GM23338 (cell line): ENCODE measurements at regions not wholly inside any gene's neighbourhood (a gene's known extent, or its start where the extent isn't known, plus 50 kb on each side); places are given as distances from the start of the nearest gene placed in this dataset.

Experiments used
- ATAC-seq: fragments of 200-7000 bp; cut with Tn5 transposase; 3 replicates; pipeline ENCODE4 v1.9.1; 2020
- DNase-seq: peaks from one replicate; pipeline ENCODE4 v3.0.0-alpha.2; 2015; ENCODE audit warnings: low spot score
- H2AFZ ChIP-seq: fragments of 200-600 bp; sonication (generic); 2 replicates; pipeline ENCODE4 v1.8.0; 2016; ENCODE audit warnings: antibody characterized with exemption, mild to moderate bottlenecking, moderate library complexity
- H3F3A ChIP-seq: fragments of 200-600 bp; sonication (generic); replicated peaks from 2 replicates; pipeline ENCODE4 v1.8.0; 2017; ENCODE audit warnings: antibody characterized with exemption, mixed run types, low read depth
- H3K27ac ChIP-seq: fragments of 200-600 bp; sonication (generic); 2 replicates; pipeline ENCODE4 v1.6.1; 2016; ENCODE audit warnings: low read depth
- H3K27me3 ChIP-seq: fragments of 200-600 bp; sonication (generic); 2 replicates; pipeline ENCODE4 v1.8.0; 2016; ENCODE audit warnings: mild to moderate bottlenecking, mixed run types, moderate library complexity; ENCODE audit not compliant: insufficient read depth
- H3K36me3 ChIP-seq: fragments of 200-600 bp; sonication (generic); 2 replicates; pipeline ENCODE4 v1.8.0; 2016; ENCODE audit warnings: mild to moderate bottlenecking; ENCODE audit not compliant: insufficient read depth
- H3K4me1 ChIP-seq: fragments of 200-600 bp; sonication (generic); 2 replicates; pipeline ENCODE4 v1.8.0; 2016; ENCODE audit warnings: mild to moderate bottlenecking, moderate library complexity; ENCODE audit not compliant: insufficient read depth
- H3K4me2 ChIP-seq: fragments of 200-600 bp; sonication (generic); 2 replicates; pipeline ENCODE4 v1.7.1; 2017; ENCODE audit warnings: mixed run types
- H3K4me3 ChIP-seq: fragments of 200-600 bp; sonication (generic); 2 replicates; pipeline ENCODE4 v1.6.1; 2016; ENCODE audit warnings: mixed run types
- H3K79me2 ChIP-seq: fragments of 200-600 bp; sonication (generic); replicated peaks from 2 replicates; pipeline ENCODE4 v1.8.0; 2017; ENCODE audit warnings: mild to moderate bottlenecking; ENCODE audit not compliant: insufficient read depth
- H3K9me2 ChIP-seq: fragments of 200-600 bp; sonication (generic); 2 replicates; pipeline ENCODE4 v1.8.0; 2017; ENCODE audit not compliant: insufficient read depth
- H4K20me1 ChIP-seq: fragments of 200-600 bp; sonication (generic); replicated peaks from 2 replicates; pipeline ENCODE4 v1.8.0; 2017; ENCODE audit warnings: mild to moderate bottlenecking; ENCODE audit not compliant: insufficient read depth
- H3K27ac Mint-ChIP-seq: 2 replicates; pipeline ENCODE4 v1.8.0; 2020; ENCODE audit warnings: inconsistent platforms, mild to moderate bottlenecking, moderate library complexity, mixed read lengths
- H3K27me3 Mint-ChIP-seq: 3 replicates; pipeline ENCODE4 v1.8.0; 2022; ENCODE audit warnings: low read depth, mild to moderate bottlenecking, moderate library complexity, mixed read lengths, inconsistent platforms; ENCODE audit not compliant: insufficient read depth, poor library complexity
- H3K36me3 Mint-ChIP-seq: 3 replicates; pipeline ENCODE4 v1.8.0; 2021; ENCODE audit warnings: low read depth, mild to moderate bottlenecking, inconsistent platforms, moderate library complexity, mixed read lengths
- H3K4me1 Mint-ChIP-seq: 3 replicates; pipeline ENCODE4 v1.8.0; 2020; ENCODE audit warnings: mild to moderate bottlenecking, inconsistent platforms, mixed read lengths
- H3K4me3 Mint-ChIP-seq: 3 replicates; pipeline ENCODE4 v1.8.0; 2021; ENCODE audit warnings: moderate library complexity, mild to moderate bottlenecking, inconsistent platforms, mixed read lengths
- H3K9me3 Mint-ChIP-seq: 3 replicates; pipeline ENCODE4 v1.8.0; 2020; ENCODE audit warnings: moderate library complexity, mild to moderate bottlenecking, inconsistent platforms, mixed read lengths
- CREB1 ChIP-seq: fragments of 250-450 bp; sonication (Bioruptor Pico); IDR thresholded peaks from 2 replicates; pipeline ENCODE4 v1.5.0; 2020; ENCODE audit warnings: low read depth, mild to moderate bottlenecking, moderate library complexity
- ETS1 ChIP-seq: IDR thresholded peaks from 2 replicates; pipeline ENCODE4 v1.6.1; 2016; ENCODE audit warnings: antibody characterized with exemption
- EZH2 ChIP-seq: fragments of 200-600 bp; sonication (generic); IDR thresholded peaks from one replicate; pipeline ENCODE4 v1.8.0; 2017; ENCODE audit warnings: antibody characterized with exemption, mild to moderate bottlenecking, low read depth; ENCODE audit not compliant: unreplicated experiment
- EZH2phosphoT487 ChIP-seq: fragments of 200-600 bp; sonication (generic); IDR thresholded peaks from one replicate; pipeline ENCODE4 v1.8.1; 2018; ENCODE audit warnings: antibody characterized with exemption; ENCODE audit not compliant: unreplicated experiment
- JUNB ChIP-seq: IDR thresholded peaks from one replicate; pipeline ENCODE4 v1.6.1; 2016; ENCODE audit warnings: antibody characterized with exemption; ENCODE audit not compliant: unreplicated experiment
- NANOG ChIP-seq: IDR thresholded peaks from 2 replicates; pipeline ENCODE4 v1.6.1; 2016; ENCODE audit warnings: antibody characterized with exemption, borderline replicate concordance
- POLR2AphosphoS5 ChIP-seq: IDR thresholded peaks from 2 replicates; pipeline ENCODE4 v1.6.1; 2016; ENCODE audit warnings: antibody characterized with exemption, low read depth
- REST ChIP-seq: IDR thresholded peaks from one replicate; pipeline ENCODE4 v1.6.1; 2018; ENCODE audit warnings: antibody characterized with exemption; ENCODE audit not compliant: unreplicated experiment
- STAT1 ChIP-seq: IDR thresholded peaks from one replicate; pipeline ENCODE4 v1.6.1; 2016; ENCODE audit warnings: antibody characterized with exemption; ENCODE audit not compliant: unreplicated experiment
- ZNF114 ChIP-seq: fragments of 250-450 bp; sonication (Bioruptor Pico); IDR thresholded peaks from 2 replicates; pipeline ENCODE4 v1.5.0; 2020; ENCODE audit warnings: mild to moderate bottlenecking, moderate library complexity
- ZNF331 ChIP-seq: fragments of 250-450 bp; sonication (Bioruptor Pico); IDR thresholded peaks from 2 replicates; pipeline ENCODE4 v1.5.0; 2020; ENCODE audit warnings: low read depth, mild to moderate bottlenecking, moderate library complexity
- TF ChIP-seq, protein P1 (sequence below), 2 experiments: fragments of 200-600 bp in 1 of 2; sonication (generic) in 1 of 2; conservative IDR thresholded peaks; 2 replicates each; pipeline versions ENCODE4 v1.5.1 to v1.6.1; 2016 to 2017; ENCODE audit warnings: antibody characterized with exemption in 2 of 2, low read depth in 2 of 2, mild to moderate bottlenecking in 2 of 2, moderate library complexity in 1 of 2
- TF ChIP-seq, protein P2 (sequence below): fragments of 250-450 bp; sonication (Bioruptor Pico); IDR thresholded peaks from 2 replicates; pipeline ENCODE4 v1.5.0; 2020; ENCODE audit warnings: mild to moderate bottlenecking, moderate library complexity

DNA sequence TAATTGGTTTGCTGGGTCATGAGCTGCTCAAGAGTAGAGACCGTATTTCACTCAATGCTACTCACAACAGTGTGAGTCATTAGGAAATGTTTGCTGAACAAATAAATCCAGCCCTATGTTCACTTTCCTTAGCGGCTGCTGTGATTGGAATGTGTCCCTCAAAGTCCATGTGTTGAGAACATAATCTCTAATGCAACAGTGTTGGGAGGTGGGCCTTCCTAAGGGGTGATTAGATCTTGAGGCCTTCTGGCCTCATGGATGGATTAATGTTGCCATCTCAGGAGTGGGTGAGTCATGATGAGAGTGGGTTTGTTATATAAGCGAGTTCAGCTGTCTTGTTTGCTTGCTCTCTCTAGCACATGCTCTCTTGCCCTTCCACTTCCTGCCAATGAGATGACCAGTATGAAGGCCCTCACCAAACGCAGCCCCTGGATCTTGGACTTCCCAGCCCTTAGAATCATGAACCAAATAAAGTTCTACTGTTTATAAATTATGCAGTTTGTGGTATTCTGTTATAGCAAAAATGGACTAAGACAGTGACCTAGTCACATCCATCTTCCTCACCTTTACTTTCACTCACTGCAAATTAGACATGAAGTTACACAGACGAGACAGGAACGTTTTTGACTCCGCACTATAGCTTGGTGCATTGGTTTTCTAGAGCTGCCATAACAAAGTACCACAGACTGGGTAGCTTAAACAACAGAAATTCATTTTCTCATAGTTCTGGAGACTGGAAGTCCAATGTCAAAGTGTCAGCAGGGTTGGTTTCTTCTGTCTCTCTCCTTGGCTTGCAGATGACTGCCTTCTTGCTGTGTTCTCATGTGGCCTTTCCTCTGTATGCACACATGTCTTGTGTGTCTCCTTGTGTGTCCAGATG lies 50.9 kb upstream of the FAM169A start:
- no peak for DNase-seq
- ATAC-seq, result no peak

More for the DNA sequence above, 50.9 kb upstream of the FAM169A start:
- Histone ChIP-seq H3K4me3 (no peak overlapping the region), H4K20me1 (no peaks in the 10 kb centered on the region), H3K4me2 (no peak overlapping the region), H3K9me2 (no peaks in the 10 kb centered on the region), H3K4me1 (no peaks in the 10 kb centered on the region), H3F3A (no peaks in the 10 kb centered on the region), H3K27ac (no peak overlapping the region), H3K27me3 (no peaks in the 10 kb centered on the region), H3K36me3 (no peaks in the 10 kb centered on the region), H2AFZ (0 out of 2 replicates have a peak overlapping the region, but pooled peaks have one; percentile 10), H3K79me2 (no peaks in the 10 kb centered on the region)
- no peaks in the 10 kb centered on the region for H3K4me1 Mint-ChIP-seq
- H3K27me3 Mint-ChIP-seq, result peaks cover 3% of the 10 kb centered on the region
- H3K27ac Mint-ChIP-seq, result no peak overlapping the region
- H3K4me3 Mint-ChIP-seq, result no peak overlapping the region
- H3K9me3 Mint-ChIP-seq, result no peaks in the 10 kb centered on the region; the same call in 1 of the 3 replicates
- TF ChIP-seq EZH2phosphoT487 (no peak), EZH2 (no peak), ZNF114 (CRISPR knock-in tag) (no peak), STAT1 (no peak), REST (no peak), CREB1 (no peak), ZNF331 (CRISPR knock-in tag) (no peak), JUNB (no peak), ETS1 (no peak), POLR2AphosphoS5 (no peak), NANOG (no peak)
- TF ChIP-seq, protein P1, sequence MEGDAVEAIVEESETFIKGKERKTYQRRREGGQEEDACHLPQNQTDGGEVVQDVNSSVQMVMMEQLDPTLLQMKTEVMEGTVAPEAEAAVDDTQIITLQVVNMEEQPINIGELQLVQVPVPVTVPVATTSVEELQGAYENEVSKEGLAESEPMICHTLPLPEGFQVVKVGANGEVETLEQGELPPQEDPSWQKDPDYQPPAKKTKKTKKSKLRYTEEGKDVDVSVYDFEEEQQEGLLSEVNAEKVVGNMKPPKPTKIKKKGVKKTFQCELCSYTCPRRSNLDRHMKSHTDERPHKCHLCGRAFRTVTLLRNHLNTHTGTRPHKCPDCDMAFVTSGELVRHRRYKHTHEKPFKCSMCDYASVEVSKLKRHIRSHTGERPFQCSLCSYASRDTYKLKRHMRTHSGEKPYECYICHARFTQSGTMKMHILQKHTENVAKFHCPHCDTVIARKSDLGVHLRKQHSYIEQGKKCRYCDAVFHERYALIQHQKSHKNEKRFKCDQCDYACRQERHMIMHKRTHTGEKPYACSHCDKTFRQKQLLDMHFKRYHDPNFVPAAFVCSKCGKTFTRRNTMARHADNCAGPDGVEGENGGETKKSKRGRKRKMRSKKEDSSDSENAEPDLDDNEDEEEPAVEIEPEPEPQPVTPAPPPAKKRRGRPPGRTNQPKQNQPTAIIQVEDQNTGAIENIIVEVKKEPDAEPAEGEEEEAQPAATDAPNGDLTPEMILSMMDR (conservative IDR thresholded peaks at IDR 0.05; ENCODE audit: low read depth in 2 of 2), result no peak
- TF ChIP-seq, protein P2, sequence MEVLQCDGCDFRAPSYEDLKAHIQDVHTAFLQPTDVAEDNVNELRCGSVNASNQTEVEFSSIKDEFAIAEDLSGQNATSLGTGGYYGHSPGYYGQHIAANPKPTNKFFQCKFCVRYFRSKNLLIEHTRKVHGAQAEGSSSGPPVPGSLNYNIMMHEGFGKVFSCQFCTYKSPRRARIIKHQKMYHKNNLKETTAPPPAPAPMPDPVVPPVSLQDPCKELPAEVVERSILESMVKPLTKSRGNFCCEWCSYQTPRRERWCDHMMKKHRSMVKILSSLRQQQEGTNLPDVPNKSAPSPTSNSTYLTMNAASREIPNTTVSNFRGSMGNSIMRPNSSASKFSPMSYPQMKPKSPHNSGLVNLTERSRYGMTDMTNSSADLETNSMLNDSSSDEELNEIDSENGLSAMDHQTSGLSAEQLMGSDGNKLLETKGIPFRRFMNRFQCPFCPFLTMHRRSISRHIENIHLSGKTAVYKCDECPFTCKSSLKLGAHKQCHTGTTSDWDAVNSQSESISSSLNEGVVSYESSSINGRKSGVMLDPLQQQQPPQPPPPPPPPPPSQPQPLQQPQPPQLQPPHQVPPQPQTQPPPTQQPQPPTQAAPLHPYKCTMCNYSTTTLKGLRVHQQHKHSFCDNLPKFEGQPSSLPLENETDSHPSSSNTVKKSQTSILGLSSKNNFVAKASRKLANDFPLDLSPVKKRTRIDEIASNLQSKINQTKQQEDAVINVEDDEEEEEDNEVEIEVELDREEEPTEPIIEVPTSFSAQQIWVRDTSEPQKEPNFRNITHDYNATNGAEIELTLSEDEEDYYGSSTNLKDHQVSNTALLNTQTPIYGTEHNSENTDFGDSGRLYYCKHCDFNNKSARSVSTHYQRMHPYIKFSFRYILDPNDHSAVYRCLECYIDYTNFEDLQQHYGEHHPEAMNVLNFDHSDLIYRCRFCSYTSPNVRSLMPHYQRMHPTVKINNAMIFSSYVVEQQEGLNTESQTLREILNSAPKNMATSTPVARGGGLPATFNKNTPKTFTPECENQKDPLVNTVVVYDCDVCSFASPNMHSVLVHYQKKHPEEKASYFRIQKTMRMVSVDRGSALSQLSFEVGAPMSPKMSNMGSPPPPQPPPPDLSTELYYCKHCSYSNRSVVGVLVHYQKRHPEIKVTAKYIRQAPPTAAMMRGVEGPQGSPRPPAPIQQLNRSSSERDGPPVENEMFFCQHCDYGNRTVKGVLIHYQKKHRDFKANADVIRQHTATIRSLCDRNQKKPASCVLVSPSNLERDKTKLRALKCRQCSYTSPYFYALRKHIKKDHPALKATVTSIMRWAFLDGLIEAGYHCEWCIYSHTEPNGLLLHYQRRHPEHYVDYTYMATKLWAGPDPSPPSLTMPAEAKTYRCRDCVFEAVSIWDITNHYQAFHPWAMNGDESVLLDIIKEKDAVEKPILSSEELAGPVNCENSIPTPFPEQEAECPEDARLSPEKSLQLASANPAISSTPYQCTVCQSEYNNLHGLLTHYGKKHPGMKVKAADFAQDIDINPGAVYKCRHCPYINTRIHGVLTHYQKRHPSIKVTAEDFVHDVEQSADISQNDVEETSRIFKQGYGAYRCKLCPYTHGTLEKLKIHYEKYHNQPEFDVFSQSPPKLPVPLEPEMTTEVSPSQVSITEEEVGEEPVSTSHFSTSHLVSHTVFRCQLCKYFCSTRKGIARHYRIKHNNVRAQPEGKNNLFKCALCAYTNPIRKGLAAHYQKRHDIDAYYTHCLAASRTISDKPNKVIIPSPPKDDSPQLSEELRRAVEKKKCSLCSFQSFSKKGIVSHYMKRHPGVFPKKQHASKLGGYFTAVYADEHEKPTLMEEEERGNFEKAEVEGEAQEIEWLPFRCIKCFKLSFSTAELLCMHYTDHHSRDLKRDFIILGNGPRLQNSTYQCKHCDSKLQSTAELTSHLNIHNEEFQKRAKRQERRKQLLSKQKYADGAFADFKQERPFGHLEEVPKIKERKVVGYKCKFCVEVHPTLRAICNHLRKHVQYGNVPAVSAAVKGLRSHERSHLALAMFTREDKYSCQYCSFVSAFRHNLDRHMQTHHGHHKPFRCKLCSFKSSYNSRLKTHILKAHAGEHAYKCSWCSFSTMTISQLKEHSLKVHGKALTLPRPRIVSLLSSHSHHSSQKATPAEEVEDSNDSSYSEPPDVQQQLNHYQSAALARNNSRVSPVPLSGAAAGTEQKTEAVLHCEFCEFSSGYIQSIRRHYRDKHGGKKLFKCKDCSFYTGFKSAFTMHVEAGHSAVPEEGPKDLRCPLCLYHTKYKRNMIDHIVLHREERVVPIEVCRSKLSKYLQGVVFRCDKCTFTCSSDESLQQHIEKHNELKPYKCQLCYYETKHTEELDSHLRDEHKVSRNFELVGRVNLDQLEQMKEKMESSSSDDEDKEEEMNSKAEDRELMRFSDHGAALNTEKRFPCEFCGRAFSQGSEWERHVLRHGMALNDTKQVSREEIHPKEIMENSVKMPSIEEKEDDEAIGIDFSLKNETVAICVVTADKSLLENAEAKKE (CRISPR knock-in tag), result no peak
- H3K36me3 Mint-ChIP-seq, result no peaks in the 10 kb centered on the region
